ENCODE measurements at regions not wholly inside any gene's neighbourhood (a gene's known extent, or its start where the extent isn't known, plus 50 kb on each side); places are given as distances from the start of the nearest gene placed in this dataset.

GRCh38 chr12:28110329-28110728 lies 79.9 kb upstream of the CCDC91 start:
- no peak for DNase-seq

DNA sequence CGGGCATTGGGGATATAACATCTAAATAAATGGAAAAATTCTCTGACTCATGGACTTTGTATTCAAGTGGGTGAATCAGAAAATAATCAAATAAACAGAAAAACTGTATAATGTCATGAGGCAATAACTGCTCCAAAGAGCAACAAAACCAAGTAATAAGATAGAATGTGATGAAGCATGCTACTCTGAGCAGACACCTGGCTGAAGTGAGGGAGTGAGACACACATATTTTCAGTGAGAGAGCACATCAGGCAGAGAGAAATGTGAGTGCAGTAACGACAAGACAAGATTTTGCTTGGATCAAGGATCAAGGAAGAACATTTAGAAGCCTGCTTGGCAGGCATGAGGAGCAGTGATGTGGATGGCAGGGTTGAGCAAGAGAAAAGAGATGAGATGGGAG lies 75.8 kb upstream of the CCDC91 start:
- DNase-seq: no peak

DNA sequence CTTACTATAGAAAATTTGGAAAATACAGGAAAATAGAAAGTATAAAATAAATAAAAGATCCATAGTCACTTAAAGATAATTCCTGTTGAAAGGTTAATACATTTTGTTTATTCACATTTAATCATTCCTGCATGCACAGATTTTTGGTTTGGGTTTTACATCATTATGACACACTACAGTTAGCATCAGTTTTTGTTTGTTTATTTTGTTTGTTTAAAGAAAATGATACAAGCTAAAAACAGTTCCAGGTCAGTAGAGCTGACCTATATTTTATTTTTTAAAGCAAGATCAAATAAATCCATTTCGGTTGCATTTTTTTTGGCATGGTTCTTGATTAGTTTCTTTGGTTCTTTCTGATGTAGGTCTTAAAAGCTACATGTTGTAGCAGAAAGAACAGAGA lies 68.8 kb upstream of the CCDC91 start:
- DNase-seq: no peak

GRCh38 chr12:28121899-28122655 lies 68.2 kb upstream of the CCDC91 start:
- DNase-seq: no peak

- no peak for DNase-seq
These were observed 67.5 kb upstream of the CCDC91 start for GRCh38 chr12:28122756-28123155.

DNA sequence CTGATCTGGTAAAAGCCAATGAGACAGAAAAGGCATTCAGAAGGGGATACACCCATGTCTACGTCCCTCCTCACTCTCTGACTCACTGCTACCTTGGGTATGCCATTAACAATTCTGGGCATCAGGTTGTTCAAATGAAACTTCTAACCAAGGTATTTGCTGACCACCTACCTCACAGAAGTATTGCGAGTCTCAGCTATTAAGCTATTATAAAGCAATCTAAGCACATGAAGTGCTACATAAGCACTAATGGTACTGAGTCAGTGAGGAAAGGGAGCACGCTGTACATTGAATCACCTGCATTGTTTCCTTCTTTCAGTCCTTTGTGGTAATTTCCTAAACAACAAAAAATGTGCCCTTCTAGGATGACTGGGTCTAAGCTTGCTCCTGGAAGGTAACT lies 62.8 kb upstream of the CCDC91 start:
- no peak for DNase-seq

DNA sequence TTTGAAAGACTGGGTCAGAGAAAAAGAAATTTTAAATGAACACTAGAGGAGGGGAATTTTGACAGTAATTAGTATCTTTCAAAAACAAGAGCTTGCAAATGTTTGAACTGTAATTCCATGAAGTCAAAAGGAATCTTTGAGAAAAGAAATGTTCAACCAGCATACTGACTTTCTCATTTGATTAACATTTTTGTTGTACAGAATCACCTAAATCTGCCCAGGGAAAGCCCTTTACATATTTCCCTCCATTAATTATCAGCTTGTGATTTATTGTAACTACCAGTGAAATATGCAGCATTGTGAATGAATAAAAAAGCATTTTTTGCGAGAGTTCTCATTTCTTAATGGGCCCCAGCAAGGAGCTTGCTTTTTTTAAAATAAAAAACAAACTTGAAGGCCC lies 61.2 kb upstream of the CCDC91 start:
- DNase-seq: peak; percentile 44

DNA sequence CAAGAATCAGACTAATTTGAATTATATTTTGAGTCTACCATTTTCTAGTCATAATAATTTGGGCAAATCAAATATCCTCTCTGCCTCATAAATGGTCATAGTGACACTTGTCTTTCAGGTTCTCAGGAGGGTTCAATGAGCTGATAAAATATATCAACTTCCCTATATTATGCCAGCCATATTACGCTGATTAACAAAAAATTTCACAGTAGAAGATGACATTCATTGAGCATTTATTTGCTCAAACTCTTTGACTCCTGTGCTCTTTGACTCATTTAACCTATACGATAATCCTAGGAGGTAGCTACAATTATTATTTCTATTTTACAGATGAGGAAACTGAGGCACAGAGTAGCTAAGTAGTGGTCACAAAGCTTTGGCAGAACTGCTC lies 60.0 kb upstream of the CCDC91 start:
- no peak for DNase-seq

DNA sequence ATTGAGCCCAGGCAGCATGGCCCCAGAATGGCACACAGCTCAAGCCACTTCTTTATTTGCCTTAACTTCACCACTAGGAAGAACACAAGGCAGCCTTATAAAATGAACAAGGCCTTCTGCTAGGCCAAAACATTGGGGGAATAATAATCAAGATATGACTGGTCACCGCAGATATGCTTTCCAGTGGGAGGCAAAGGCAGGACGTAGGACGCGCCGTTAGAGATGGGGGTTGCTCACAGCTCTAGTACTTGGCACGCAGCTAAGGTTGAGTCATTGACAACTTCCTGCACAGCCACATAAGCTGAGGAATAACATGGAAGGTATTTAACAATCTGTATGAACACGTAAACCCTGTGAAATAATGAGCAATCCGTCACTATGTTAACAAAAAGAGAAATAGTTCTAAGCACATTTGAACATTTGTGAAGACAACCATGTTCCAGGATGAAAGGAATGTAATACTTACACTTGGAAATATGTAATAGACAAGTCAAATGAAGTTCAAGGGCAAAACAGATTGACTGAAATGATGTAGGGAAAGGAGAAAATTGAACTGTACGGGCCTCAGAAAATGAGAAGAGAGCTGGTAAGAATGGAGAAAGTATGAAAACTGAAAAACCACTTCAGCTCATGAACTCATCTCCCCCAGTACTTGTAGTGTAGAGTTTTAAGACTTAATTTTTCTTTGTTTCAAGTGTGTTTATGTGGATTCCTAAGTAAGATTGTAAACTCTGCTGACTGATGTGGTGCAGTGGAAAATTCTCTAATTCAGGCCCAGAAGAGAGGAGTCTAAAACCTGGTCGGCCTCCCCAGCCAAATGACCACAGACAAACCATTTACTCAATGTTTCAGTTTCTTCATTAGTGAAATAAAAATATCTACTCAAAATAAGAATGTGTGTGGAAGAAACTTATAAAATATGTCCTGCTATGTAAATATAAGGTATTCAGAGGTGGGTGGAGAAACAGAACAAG lies 59.3 kb upstream of the CCDC91 start:
- DNase-seq: peak; percentile 99

- no peak for DNase-seq
These were observed 57.9 kb upstream of the CCDC91 start for GRCh38 chr12:28132398-28132797.

- DNase-seq: no peak
These were observed 54.3 kb upstream of the CCDC91 start for GRCh38 chr12:28135801-28136439.

- DNase-seq: no peak
These were observed 52.8 kb upstream of the CCDC91 start for GRCh38 chr12:28137414-28137813.

DNA sequence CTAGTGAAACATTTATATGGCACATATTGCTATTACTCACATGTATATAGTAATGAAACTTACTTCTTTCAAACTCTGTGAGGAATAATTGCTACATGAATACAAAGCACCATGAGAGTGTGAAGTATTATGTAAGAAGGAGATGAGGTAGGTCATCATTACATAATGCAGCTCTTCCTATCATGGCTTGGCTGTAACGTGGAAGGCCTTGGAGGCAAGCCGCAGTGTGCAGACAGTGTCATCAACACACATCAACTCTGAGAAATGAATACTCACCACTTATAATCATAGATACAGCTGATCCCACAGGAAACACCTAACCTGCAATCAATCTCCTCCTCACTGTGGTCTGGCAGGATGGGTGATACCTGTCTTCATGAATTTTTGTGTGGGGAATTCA lies 49.9 kb upstream of the CCDC91 start:
- no peak for DNase-seq

Data from fibroblast of skin of right quadriceps (primary cell).